H9 (cell line): ENCODE measurements at regions not wholly inside any gene's neighbourhood (a gene's known extent, or its start where the extent isn't known, plus 50 kb on each side); places are given as distances from the start of the nearest gene placed in this dataset.

Source experiments
- DNase-seq: peaks from one replicate; pipeline ENCODE4 v3.0.0-alpha.2; 2017
- H2AFZ ChIP-seq: one replicate; pipeline ENCODE4 v1.6.1; 2013; ENCODE audit warnings: mild to moderate bottlenecking, low read length, control low read depth, moderate library complexity
- H2AK5ac ChIP-seq: 2 replicates; pipeline ENCODE4 v1.6.1; 2013; ENCODE audit warnings: low read length, control low read depth, mixed read lengths; ENCODE audit not compliant: insufficient read length
- H2BK120ac ChIP-seq: one replicate; pipeline ENCODE4 v1.6.1; 2013; ENCODE audit warnings: low read depth, mild to moderate bottlenecking, low read length, control low read depth, inconsistent platforms; ENCODE audit not compliant: poor library complexity, severe bottlenecking
- H2BK12ac ChIP-seq: 2 replicates; pipeline ENCODE4 v1.6.1; 2013; ENCODE audit warnings: low read length, control low read depth, mixed read lengths, low read depth; ENCODE audit not compliant: insufficient read length
- H2BK15ac ChIP-seq: 2 replicates; pipeline ENCODE4 v1.6.1; 2013; ENCODE audit warnings: low read depth, low read length, control low read depth
- H2BK20ac ChIP-seq: one replicate; pipeline ENCODE4 v1.6.1; 2013; ENCODE audit warnings: low read depth, mild to moderate bottlenecking, low read length, control low read depth, inconsistent platforms; ENCODE audit not compliant: poor library complexity, severe bottlenecking
- H2BK5ac ChIP-seq: 2 replicates; pipeline ENCODE4 v1.6.1; 2013; ENCODE audit warnings: low read length, control low read depth, mixed read lengths; ENCODE audit not compliant: insufficient read length
- H3K14ac ChIP-seq: 2 replicates; pipeline ENCODE4 v1.6.1; 2013; ENCODE audit warnings: low read length, control low read depth; ENCODE audit not compliant: insufficient read depth
- H3K18ac ChIP-seq: 2 replicates; pipeline ENCODE4 v1.6.1; 2013; ENCODE audit warnings: low read depth, mild to moderate bottlenecking, mixed read lengths, low read length, control low read depth; ENCODE audit not compliant: insufficient read length
- H3K23ac ChIP-seq: 2 replicates; pipeline ENCODE4 v1.6.1; 2013; ENCODE audit warnings: low read length, control low read depth, mixed read lengths, low read depth; ENCODE audit not compliant: insufficient read length
- H3K23me2 ChIP-seq: 2 replicates; pipeline ENCODE4 v1.6.1; 2013; ENCODE audit warnings: low read depth, mild to moderate bottlenecking, mixed read lengths, low read length, control low read depth; ENCODE audit not compliant: insufficient read length, poor library complexity, severe bottlenecking
- H3K27ac ChIP-seq: 2 replicates; pipeline ENCODE4 v1.5.1; 2013; ENCODE audit warnings: low read length, control low read depth, mixed read lengths, low read depth; ENCODE audit not compliant: insufficient read length
- H3K27me3 ChIP-seq: 2 replicates; pipeline ENCODE4 v1.6.1; 2013; ENCODE audit warnings: low read length, control low read depth, inconsistent platforms; ENCODE audit not compliant: insufficient read depth
- H3K4ac ChIP-seq: 2 replicates; pipeline ENCODE4 v1.6.1; 2013; ENCODE audit warnings: low read depth, mild to moderate bottlenecking, control low read depth, inconsistent platforms, low read length, moderate library complexity
- H3K4me1 ChIP-seq: 2 replicates; pipeline ENCODE4 v1.6.1; 2013; ENCODE audit warnings: low read length, control low read depth, inconsistent platforms; ENCODE audit not compliant: insufficient read depth
- H3K4me2 ChIP-seq: 2 replicates; pipeline ENCODE4 v1.6.1; 2013; ENCODE audit warnings: low read length, control low read depth, mixed read lengths; ENCODE audit not compliant: insufficient read length, insufficient read depth
- H3K56ac ChIP-seq: 2 replicates; pipeline ENCODE4 v1.6.1; 2013; ENCODE audit warnings: low read depth, mild to moderate bottlenecking, mixed read lengths, low read length, control low read depth; ENCODE audit not compliant: insufficient read length
- H3K79me1 ChIP-seq: 2 replicates; pipeline ENCODE4 v1.6.1; 2013; ENCODE audit warnings: low read depth, mild to moderate bottlenecking, moderate library complexity, low read length, control low read depth, inconsistent platforms; ENCODE audit not compliant: insufficient read depth, poor library complexity, severe bottlenecking
- H3K79me2 ChIP-seq: 2 replicates; pipeline ENCODE4 v1.6.1; 2013; ENCODE audit warnings: low read length, control low read depth, inconsistent platforms; ENCODE audit not compliant: insufficient read depth
- H3K9ac ChIP-seq: 2 replicates; pipeline ENCODE4 v1.6.1; 2013; ENCODE audit warnings: low read length, control low read depth, mixed read lengths; ENCODE audit not compliant: insufficient read length; ENCODE audit errors: extremely low read depth
- H3K9me3 ChIP-seq: one replicate; pipeline ENCODE4 v1.6.1; 2013; ENCODE audit warnings: low read depth, low read length, inconsistent platforms; ENCODE audit not compliant: control insufficient read depth
- H3T11ph ChIP-seq: one replicate; pipeline ENCODE4 v1.6.1; 2013; ENCODE audit warnings: mild to moderate bottlenecking, low read length, control low read depth, inconsistent platforms
- H4K20me1 ChIP-seq: one replicate; pipeline ENCODE4 v1.6.1; 2013; ENCODE audit not compliant: control insufficient read depth, insufficient read length, insufficient read depth
- H4K5ac ChIP-seq: 2 replicates; pipeline ENCODE4 v1.6.1; 2013; ENCODE audit warnings: low read depth, mild to moderate bottlenecking, mixed read lengths, low read length, control low read depth; ENCODE audit not compliant: insufficient read length
- H4K8ac ChIP-seq: replicated peaks from 2 replicates; pipeline ENCODE4 v1.6.1; 2013; ENCODE audit warnings: low read length, control low read depth, mixed read lengths, low read depth; ENCODE audit not compliant: insufficient read length
- H4K91ac ChIP-seq: 2 replicates; pipeline ENCODE4 v1.6.1; 2013; ENCODE audit warnings: low read depth, mild to moderate bottlenecking, moderate library complexity, mixed read lengths, low read length, control low read depth; ENCODE audit not compliant: insufficient read length
- H3K27ac Mint-ChIP-seq, 3 experiments: 2 replicates in 2 of 3; 3 replicates in 1 of 3; pipeline ENCODE4 v1.8.0; 2020 to 2021; ENCODE audit warnings: mixed read lengths in 3 of 3, mild to moderate bottlenecking in 1 of 3, moderate library complexity in 1 of 3
- H3K27me3 Mint-ChIP-seq: 2 replicates; pipeline ENCODE4 v1.8.0; 2021; ENCODE audit warnings: low read depth, mild to moderate bottlenecking, moderate library complexity, mixed read lengths
- H3K36me3 Mint-ChIP-seq, 3 experiments: 2 replicates in 2 of 3; 3 replicates in 1 of 3; pipeline ENCODE4 v1.8.0; 2020 to 2021; ENCODE audit warnings: low read depth in 3 of 3, mixed read lengths in 3 of 3; ENCODE audit not compliant: insufficient read depth in 1 of 3
- H3K4me1 Mint-ChIP-seq, 2 experiments: 2 replicates each; pipeline ENCODE4 v1.8.0; 2020; ENCODE audit warnings: mixed read lengths in 2 of 2
- H3K4me3 Mint-ChIP-seq, 2 experiments: 2 replicates in 1 of 2; 3 replicates in 1 of 2; pipeline ENCODE4 v1.8.0; 2020 to 2021; ENCODE audit warnings: mild to moderate bottlenecking in 2 of 2, mixed read lengths in 2 of 2, moderate library complexity in 1 of 2
- H3K9me3 Mint-ChIP-seq, 2 experiments: 2 replicates in 1 of 2; 3 replicates in 1 of 2; pipeline ENCODE4 v1.8.0; 2020; ENCODE audit warnings: mild to moderate bottlenecking in 2 of 2, mixed read lengths in 2 of 2, moderate library complexity in 1 of 2
- CTCF ChIP-seq: fragments of 200-600 bp; sonication (generic); conservative IDR thresholded peaks from 3 replicates; pipeline ENCODE4 v1.8.0; 2021; ENCODE audit warnings: antibody characterized with exemption, mild to moderate bottlenecking
- WGBS: extraction: QIAGEN DNeasy Blood & Tissue Kit; methylation state at CpG from one replicate; pipeline ENCODE4 v1.1.7; 2013; ENCODE audit warnings: missing lambda C conversion rate, low lambda C conversion rate, mixed read lengths; ENCODE audit not compliant: insufficient read length; ENCODE audit errors: extremely low coverage; 5-methylcytosine and 5-hydroxymethylcytosine counted together

- no peaks in the 10 kb centered on the region; a peak in 1 of 4 replicates for H3K4me1 Mint-ChIP-seq
- Histone ChIP-seq H3K23ac (no peak overlapping the region), H4K5ac (no peak overlapping the region), H3K27ac (no peak overlapping the region), H4K8ac (no peak overlapping the region), H2AK5ac (no peak overlapping the region), H2BK5ac (no peak overlapping the region), H3K4me2 (no peak overlapping the region), H2AFZ (no peak overlapping the region), H3K18ac (no peak overlapping the region), H4K20me1 (no peaks in the 10 kb centered on the region), H2BK15ac (no peak overlapping the region), H3K23me2 (no peaks in the 10 kb centered on the region), H3K79me2 (no peaks in the 10 kb centered on the region), H3K56ac (no peak overlapping the region), H2BK12ac (no peak overlapping the region), H3K79me1 (no peaks in the 10 kb centered on the region), H3K14ac (no peak overlapping the region), H3T11ph (no peak overlapping the region), H2BK120ac (no peak overlapping the region), H3K4me1 (no peaks in the 10 kb centered on the region), H3K9ac (no peak overlapping the region), H2BK20ac (no peak overlapping the region), H3K9me3 (no peaks in the 10 kb centered on the region), H4K91ac (no peak overlapping the region), H3K27me3 (no peaks in the 10 kb centered on the region), H3K4ac (no peak overlapping the region)
- H3K27ac Mint-ChIP-seq, result no peak overlapping the region
- no peaks in the 10 kb centered on the region for H3K27me3 Mint-ChIP-seq
- DNase-seq, result no peak
- H3K36me3 Mint-ChIP-seq, result no peaks in the 10 kb centered on the region
- no peaks in the 10 kb centered on the region for H3K9me3 Mint-ChIP-seq
- WGBS, result no CpG with 5 or more reads among the region's 6 CpGs
- H3K4me3 Mint-ChIP-seq, result no peak overlapping the region
- no peak for TF ChIP-seq CTCF
Measured at GRCh38 chr10:88066876-88067275, 203.5 kb downstream of the PTEN start.
